Keratinocyte (primary cell): ENCODE measurements at regions not wholly inside any gene's neighbourhood (a gene's known extent, or its start where the extent isn't known, plus 50 kb on each side); places are given as distances from the start of the nearest gene placed in this dataset.

Source experiments
- CTCF ChIP-seq, 3 experiments: IDR thresholded peaks in 1 of 3; conservative IDR thresholded peaks in 1 of 3; optimal IDR thresholded peaks in 1 of 3; 2 replicates in 2 of 3; 3 replicates in 1 of 3; pipeline versions ENCODE3 to v1.5.1; 2011; ENCODE audit warnings: low read length in 3 of 3, mild to moderate bottlenecking in 3 of 3, moderate library complexity in 2 of 3, control low read depth in 1 of 3, inconsistent platforms in 1 of 3; ENCODE audit not compliant: insufficient read depth in 2 of 3; ENCODE audit errors: extremely low read depth in 1 of 3
- EZH2 ChIP-seq: IDR thresholded peaks from one replicate; pipeline ENCODE4 v1.6.1; 2012; ENCODE audit warnings: inconsistent platforms, mild to moderate bottlenecking, low read length, moderate library complexity

DNA sequence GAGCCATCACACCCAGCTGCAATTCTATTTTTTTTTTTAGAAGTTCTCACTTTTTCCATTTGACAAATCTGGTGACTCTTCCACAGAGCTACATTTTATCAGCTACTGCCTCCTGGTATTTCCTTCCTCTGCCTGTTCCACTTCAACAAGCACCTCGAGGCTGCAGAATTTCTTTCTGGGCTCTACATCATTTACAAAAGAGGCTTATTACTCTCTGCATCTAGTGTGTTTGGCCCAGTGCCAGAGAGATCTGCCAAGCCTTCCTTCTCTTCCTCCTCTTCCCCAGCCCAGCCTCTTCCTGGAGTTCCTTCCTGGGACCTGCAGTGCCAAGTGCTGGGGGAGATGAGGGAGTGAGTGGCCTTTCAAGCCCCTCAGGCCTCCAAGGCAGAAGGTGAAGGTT, 119.6 kb upstream of the ITGA6 start:
- TF ChIP-seq CTCF (optimal IDR thresholded peaks at IDR 0.05 in 1 of 3, IDR thresholded peaks at IDR 0.05 in 1 of 3, conservative IDR thresholded peaks at IDR 0.05 in 1 of 3; ENCODE audit: extremely low read depth in 1 of 3, insufficient read depth in 2 of 3, low read length in 3 of 3) (no peak), EZH2 (no peak)
